GM12891 (cell line): ENCODE measurements at regions not wholly inside any gene's neighbourhood (a gene's known extent, or its start where the extent isn't known, plus 50 kb on each side); places are given as distances from the start of the nearest gene placed in this dataset.

Source experiments
- POLR2A ChIP-seq: IDR thresholded peaks from 2 replicates; pipeline ENCODE4 v1.6.1; 2011; ENCODE audit warnings: low read depth, low read length, control low read depth
- POLR2AphosphoS5 ChIP-seq: IDR thresholded peaks from 2 replicates; pipeline ENCODE4 v1.6.1; 2011; ENCODE audit warnings: low read depth, low read length, control low read depth
- SPI1 ChIP-seq: IDR thresholded peaks from 2 replicates; pipeline ENCODE4 v1.6.1; 2011; ENCODE audit warnings: low read depth, low read length, control low read depth
- TAF1 ChIP-seq: IDR thresholded peaks from 2 replicates; pipeline ENCODE4 v1.6.1; 2011; ENCODE audit warnings: low read depth, low read length, control low read depth

- TF ChIP-seq POLR2A (no peak), POLR2AphosphoS5 (no peak), TAF1 (no peak), SPI1 (no peak)
Measured at GRCh38 chr20:57075181-57075580, 191.3 kb downstream of the BMP7 start.
